K562 (cell line): ENCODE measurements at regions not wholly inside any gene's neighbourhood (a gene's known extent, or its start where the extent isn't known, plus 50 kb on each side); places are given as distances from the start of the nearest gene placed in this dataset.

Source experiments
- ELF2 ChIP-seq: fragments of 250-450 bp; sonication (Bioruptor Pico); IDR thresholded peaks from 2 replicates; pipeline ENCODE4 v1.5.0; 2021; ENCODE audit warnings: mild to moderate bottlenecking
- FOS ChIP-seq: IDR thresholded peaks from 3 replicates; pipeline ENCODE4 v1.6.1; 2011; ENCODE audit not compliant: insufficient read length; ENCODE audit errors: extremely low read depth
- FOSL1 ChIP-seq: fragments of 200-800 bp; sonication (Bioruptor generic); conservative IDR thresholded peaks from 2 replicates; pipeline ENCODE4 v1.6.1; 2016; ENCODE audit warnings: missing genetic modification characterization, missing compliant biosample characterization
- GTF2A2 ChIP-seq: IDR thresholded peaks from 2 replicates; pipeline ENCODE4 v1.6.1; 2016; ENCODE audit warnings: mild to moderate bottlenecking, missing genetic modification characterization, missing compliant biosample characterization
- LEF1 ChIP-seq: fragments of 450-650 bp; IDR thresholded peaks from 2 replicates; pipeline ENCODE4 v1.6.1; 2016; ENCODE audit warnings: mild to moderate bottlenecking
- POLR2AphosphoS5 ChIP-seq: IDR thresholded peaks from 2 replicates; pipeline ENCODE4 v1.6.1; 2011; ENCODE audit warnings: mild to moderate bottlenecking, low read depth, low read length, moderate library complexity; ENCODE audit not compliant: control insufficient read depth, insufficient read depth
- RAD21 ChIP-seq, 2 experiments: fragments of 250-450 bp in 1 of 2; fragments of 450-650 bp in 1 of 2; sonication (Bioruptor Pico) in 1 of 2; formaldehyde crosslinking in 1 of 2; IDR thresholded peaks in 1 of 2; conservative IDR thresholded peaks in 1 of 2; 2 replicates each; pipeline versions ENCODE4 v1.4.0 to v1.8.0; 2020 to 2022; ENCODE audit warnings: mild to moderate bottlenecking in 2 of 2, moderate library complexity in 1 of 2
- RBM22 ChIP-seq: fragments of 200-400 bp; formaldehyde crosslinking; IDR thresholded peaks from 2 replicates; pipeline ENCODE4 v1.6.1; 2018; ENCODE audit warnings: low read length, low read depth; ENCODE audit not compliant: poor library complexity, severe bottlenecking
- TEAD4 ChIP-seq, 2 experiments: sonication (generic) in 1 of 2; formaldehyde crosslinking in 1 of 2; IDR thresholded peaks; 2 replicates each; pipeline versions ENCODE4 v1.6.1 to v1.8.0; 2012 to 2022; ENCODE audit warnings: borderline replicate concordance in 1 of 2, inconsistent platforms in 1 of 2, low read length in 1 of 2, mild to moderate bottlenecking in 1 of 2, missing genetic modification reagents in 1 of 2
- ZNF124 ChIP-seq: sonication (generic); formaldehyde crosslinking; IDR thresholded peaks from 2 replicates; pipeline ENCODE4 v1.8.1; 2022; ENCODE audit warnings: missing genetic modification reagents
- ZSCAN29 ChIP-seq: fragments of 450-650 bp; IDR thresholded peaks from 2 replicates; pipeline ENCODE4 v1.6.1; 2017
- TF ChIP-seq, protein P1 (sequence below): fragments of 250-450 bp; sonication (Bioruptor Pico); IDR thresholded peaks from 2 replicates; pipeline ENCODE4 v1.5.0; 2021; ENCODE audit warnings: mild to moderate bottlenecking, moderate library complexity
- TF ChIP-seq, protein P2 (sequence below): sonication (generic); formaldehyde crosslinking; IDR thresholded peaks from 2 replicates; pipeline ENCODE4 v1.8.0; 2023; ENCODE audit warnings: missing genetic modification reagents, mild to moderate bottlenecking, borderline replicate concordance
- TF ChIP-seq, protein P3 (sequence below): fragments of 200-800 bp; sonication (Bioruptor generic); IDR thresholded peaks from 2 replicates; pipeline ENCODE4 v1.6.1; 2016; ENCODE audit warnings: missing genetic modification characterization, missing compliant biosample characterization

GRCh38 chr1:224499204-224499603 is 64.6 kb upstream of the WDR26 start (continued):
- TF ChIP-seq, protein P1, sequence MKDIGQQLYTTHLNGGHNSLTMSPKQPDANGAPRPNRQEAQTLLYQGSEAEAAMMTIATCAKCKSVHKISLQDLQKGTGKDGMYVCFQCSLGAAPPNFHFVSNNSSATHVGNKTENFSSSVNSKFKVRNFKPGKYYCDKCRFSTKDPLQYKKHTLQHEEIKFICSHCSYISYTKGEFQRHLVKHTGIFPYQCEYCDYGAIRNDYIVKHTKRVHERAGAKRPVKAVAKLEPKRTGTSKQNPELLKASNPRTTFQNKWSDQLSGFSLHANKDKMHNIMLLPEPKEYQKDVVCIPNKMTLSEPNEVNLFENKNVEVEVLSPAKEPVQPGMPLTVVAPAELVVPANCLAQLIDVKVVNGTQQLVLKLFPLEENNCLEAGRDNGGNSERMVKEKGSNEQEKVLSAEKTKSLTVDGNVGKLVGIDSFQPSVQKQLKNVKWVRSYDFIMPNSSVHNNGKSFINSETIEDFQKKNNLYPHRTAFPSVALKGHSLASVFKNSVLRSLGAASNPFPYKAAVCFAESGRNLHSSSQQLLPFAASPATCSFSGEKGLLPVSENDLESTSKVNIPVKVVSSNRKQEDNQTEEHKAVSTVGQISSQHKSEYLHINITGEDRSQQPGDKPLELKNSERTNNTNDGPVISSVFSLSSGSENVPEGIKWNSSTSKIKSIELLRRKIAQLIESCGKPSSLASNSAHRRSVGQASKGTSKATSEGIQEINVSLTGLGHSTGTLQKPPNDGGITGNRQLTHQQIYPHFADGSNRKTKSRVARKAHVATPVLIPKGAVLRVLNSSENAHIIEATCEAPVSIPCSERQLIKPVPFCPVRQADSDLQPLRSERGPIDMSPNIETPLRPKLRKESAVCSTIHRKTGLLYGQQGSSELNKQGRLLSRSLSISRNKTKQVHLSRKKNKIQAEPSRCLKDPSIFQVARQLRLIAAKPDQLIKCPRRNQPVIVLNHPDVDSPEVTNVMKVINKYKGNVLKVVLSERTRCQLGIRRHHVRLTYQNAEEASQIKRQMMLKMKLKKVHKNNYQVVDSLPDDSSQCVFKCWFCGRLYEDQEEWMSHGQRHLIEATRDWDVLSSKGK (CRISPR knock-in tag) = no peak
- TF ChIP-seq GTF2A2 (no peak), LEF1 (no peak), ELF2 (CRISPR knock-in tag) (no peak), FOS (no peak), ZNF124 (no peak), ZSCAN29 (no peak), TEAD4 (IDR thresholded peaks at IDR 0.05; ENCODE audit: low read length) (peak; percentile 90), TEAD4 (CRISPR knock-in tag; IDR thresholded peaks at IDR 0.05; ENCODE audit: borderline replicate concordance) (no peak), RBM22 (no peak), RAD21 (CRISPR knock-in tag; conservative IDR thresholded peaks at IDR 0.05 in 1 of 2, IDR thresholded peaks at IDR 0.05 in 1 of 2) (no peak), FOSL1 (peak; percentile 87), POLR2AphosphoS5 (peak; percentile 68; the same call in 1 of the 2 replicates)
- TF ChIP-seq, protein P2, sequence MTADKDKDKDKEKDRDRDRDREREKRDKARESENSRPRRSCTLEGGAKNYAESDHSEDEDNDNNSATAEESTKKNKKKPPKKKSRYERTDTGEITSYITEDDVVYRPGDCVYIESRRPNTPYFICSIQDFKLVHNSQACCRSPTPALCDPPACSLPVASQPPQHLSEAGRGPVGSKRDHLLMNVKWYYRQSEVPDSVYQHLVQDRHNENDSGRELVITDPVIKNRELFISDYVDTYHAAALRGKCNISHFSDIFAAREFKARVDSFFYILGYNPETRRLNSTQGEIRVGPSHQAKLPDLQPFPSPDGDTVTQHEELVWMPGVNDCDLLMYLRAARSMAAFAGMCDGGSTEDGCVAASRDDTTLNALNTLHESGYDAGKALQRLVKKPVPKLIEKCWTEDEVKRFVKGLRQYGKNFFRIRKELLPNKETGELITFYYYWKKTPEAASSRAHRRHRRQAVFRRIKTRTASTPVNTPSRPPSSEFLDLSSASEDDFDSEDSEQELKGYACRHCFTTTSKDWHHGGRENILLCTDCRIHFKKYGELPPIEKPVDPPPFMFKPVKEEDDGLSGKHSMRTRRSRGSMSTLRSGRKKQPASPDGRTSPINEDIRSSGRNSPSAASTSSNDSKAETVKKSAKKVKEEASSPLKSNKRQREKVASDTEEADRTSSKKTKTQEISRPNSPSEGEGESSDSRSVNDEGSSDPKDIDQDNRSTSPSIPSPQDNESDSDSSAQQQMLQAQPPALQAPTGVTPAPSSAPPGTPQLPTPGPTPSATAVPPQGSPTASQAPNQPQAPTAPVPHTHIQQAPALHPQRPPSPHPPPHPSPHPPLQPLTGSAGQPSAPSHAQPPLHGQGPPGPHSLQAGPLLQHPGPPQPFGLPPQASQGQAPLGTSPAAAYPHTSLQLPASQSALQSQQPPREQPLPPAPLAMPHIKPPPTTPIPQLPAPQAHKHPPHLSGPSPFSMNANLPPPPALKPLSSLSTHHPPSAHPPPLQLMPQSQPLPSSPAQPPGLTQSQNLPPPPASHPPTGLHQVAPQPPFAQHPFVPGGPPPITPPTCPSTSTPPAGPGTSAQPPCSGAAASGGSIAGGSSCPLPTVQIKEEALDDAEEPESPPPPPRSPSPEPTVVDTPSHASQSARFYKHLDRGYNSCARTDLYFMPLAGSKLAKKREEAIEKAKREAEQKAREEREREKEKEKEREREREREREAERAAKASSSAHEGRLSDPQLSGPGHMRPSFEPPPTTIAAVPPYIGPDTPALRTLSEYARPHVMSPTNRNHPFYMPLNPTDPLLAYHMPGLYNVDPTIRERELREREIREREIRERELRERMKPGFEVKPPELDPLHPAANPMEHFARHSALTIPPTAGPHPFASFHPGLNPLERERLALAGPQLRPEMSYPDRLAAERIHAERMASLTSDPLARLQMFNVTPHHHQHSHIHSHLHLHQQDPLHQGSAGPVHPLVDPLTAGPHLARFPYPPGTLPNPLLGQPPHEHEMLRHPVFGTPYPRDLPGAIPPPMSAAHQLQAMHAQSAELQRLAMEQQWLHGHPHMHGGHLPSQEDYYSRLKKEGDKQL (CRISPR knock-in tag) = no peak
- TF ChIP-seq, protein P3, sequence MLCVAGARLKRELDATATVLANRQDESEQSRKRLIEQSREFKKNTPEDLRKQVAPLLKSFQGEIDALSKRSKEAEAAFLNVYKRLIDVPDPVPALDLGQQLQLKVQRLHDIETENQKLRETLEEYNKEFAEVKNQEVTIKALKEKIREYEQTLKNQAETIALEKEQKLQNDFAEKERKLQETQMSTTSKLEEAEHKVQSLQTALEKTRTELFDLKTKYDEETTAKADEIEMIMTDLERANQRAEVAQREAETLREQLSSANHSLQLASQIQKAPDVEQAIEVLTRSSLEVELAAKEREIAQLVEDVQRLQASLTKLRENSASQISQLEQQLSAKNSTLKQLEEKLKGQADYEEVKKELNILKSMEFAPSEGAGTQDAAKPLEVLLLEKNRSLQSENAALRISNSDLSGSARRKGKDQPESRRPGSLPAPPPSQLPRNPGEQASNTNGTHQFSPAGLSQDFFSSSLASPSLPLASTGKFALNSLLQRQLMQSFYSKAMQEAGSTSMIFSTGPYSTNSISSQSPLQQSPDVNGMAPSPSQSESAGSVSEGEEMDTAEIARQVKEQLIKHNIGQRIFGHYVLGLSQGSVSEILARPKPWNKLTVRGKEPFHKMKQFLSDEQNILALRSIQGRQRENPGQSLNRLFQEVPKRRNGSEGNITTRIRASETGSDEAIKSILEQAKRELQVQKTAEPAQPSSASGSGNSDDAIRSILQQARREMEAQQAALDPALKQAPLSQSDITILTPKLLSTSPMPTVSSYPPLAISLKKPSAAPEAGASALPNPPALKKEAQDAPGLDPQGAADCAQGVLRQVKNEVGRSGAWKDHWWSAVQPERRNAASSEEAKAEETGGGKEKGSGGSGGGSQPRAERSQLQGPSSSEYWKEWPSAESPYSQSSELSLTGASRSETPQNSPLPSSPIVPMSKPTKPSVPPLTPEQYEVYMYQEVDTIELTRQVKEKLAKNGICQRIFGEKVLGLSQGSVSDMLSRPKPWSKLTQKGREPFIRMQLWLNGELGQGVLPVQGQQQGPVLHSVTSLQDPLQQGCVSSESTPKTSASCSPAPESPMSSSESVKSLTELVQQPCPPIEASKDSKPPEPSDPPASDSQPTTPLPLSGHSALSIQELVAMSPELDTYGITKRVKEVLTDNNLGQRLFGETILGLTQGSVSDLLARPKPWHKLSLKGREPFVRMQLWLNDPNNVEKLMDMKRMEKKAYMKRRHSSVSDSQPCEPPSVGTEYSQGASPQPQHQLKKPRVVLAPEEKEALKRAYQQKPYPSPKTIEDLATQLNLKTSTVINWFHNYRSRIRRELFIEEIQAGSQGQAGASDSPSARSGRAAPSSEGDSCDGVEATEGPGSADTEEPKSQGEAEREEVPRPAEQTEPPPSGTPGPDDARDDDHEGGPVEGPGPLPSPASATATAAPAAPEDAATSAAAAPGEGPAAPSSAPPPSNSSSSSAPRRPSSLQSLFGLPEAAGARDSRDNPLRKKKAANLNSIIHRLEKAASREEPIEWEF (CRISPR knock-in tag) = peak; percentile 59; the same call in 1 of the 2 replicates
